HG02588 (cell line): ENCODE measurements at regions not wholly inside any gene's neighbourhood (a gene's known extent, or its start where the extent isn't known, plus 50 kb on each side); places are given as distances from the start of the nearest gene placed in this dataset.

ENCODE experiments used
- ATAC-seq: cut with Tn5 transposase; IDR thresholded peaks from one replicate; pipeline ENCODE4 v1.9.1; 2021; ENCODE audit warnings: mild to moderate bottlenecking, moderate library complexity; ENCODE audit not compliant: unreplicated experiment

DNA sequence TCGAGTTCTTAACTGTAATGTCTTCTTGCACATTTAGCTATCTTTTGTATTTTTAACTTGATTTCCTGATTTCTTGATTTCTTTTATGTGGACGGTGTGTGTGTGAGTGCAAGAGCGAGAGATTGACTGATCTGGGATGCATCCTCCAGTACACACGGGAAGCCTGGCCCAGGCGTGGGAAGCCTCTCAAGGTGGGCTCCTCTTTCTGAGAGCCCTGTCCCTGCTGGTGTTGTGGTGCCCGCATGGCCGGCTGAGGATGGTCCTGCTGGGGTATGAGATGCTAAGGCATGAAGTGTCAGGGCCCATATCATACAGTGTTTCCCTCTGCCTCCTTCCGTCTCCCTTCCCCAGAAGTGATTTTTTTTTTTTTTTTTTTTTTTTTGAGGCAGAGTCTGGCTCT lies 130.8 kb upstream of the TCERG1L start:
- ATAC-seq = no peak

DNA sequence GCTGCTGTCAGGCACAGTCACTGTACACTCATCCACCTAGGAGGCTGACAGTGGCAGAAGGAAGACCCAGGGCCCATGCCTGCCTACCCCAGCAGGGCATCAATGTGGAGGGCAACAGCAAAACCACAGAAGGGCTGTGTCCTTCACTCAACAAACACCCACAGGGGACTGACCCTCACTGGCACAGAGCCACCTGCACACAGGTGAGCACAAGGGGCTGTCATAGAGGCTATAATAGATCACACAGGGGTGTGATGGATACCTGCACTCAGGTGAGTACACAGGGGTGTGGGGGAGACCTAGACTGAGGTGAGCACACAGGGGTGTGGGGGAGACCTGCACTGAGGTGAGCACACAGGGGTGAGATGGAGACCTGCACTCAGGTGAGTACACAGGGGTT lies 132.8 kb upstream of the TCERG1L start:
- no peak for ATAC-seq

DNA sequence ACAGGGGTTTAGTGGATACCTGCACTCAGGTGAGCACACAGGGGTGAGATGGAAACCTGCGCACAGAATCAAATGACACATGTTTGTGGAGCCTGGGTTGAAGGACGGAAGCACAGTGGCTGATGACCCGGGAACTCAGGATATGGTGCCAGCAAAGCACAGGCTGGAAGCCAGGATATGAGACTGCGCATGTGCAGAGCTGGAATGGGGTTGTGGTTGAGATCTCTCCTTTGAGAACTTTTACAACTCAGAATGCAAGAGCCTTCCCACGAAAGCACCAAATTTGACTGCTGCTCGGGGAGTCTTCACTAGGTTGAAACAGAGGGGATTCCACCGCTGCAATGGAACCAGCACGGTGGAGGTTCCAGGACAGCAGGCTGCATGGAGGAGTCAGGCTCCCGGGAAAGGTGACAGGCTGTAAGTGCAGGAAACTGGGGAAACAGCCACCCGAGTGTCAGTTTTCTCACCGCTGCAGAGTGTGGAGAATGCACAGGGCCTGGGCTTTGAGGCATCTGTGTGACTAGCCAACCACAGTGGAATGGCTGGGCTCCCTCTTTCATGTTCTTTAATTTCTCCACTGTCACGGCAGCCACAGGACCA lies 133.4 kb upstream of the TCERG1L start:
- no peak for ATAC-seq

DNA sequence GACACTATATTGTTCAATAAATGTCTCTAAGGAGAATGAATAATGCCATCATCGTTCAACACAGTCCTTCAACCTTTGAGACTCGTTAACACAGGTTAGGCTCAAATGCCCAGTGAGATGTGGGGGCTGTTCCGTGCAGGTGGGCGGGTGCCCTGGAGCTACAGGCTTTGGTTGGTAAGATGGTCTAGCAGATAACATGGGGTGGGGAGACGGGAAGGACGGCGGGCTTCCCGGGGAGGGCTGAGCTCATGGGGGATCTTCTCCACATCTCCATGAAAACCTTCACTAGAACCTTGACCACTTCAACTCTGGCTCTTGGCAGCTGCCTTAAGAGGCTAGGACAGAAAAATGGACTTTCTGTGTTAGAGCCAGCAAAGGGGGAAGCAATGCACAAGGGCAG lies 134.1 kb upstream of the TCERG1L start:
- ATAC-seq = no peak

DNA sequence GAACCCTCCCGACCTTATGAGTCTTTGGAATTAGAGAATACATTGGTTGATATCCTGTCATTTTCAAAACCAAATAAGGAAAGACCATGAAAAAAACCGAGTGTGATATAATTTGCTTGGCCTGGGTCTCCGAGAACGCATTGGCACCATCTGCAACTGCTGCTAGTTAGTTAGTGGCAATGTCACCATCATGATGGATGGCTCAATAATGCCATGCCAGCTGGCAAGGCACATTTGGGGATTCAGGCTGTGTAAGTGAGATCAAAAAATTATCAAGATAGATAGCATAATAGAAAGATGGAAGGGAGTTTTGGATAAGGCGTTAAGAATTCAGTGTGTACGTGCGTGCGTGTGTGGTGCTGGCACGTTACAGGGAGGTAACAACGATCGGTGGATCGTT lies 134.7 kb upstream of the TCERG1L start:
- ATAC-seq = no peak

DNA sequence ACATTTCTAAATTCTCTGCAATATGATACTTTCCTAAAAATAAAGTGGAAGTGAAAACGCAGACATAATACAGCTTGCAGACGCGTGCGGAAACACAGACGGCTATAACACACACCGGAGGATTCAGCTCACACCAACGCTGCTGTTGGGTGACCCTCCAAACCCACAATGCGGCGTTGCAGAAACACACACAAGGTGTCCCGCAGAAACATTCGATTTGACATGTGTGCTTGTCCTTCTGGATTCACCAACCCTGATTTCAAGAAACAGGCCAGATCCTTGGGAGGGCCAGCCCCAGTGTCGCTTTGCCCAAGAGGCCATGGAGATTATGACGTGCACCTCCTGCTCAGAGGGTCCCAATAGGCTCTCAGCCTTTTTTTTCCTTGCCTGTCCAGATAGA lies 136.7 kb upstream of the TCERG1L start:
- no peak for ATAC-seq

DNA sequence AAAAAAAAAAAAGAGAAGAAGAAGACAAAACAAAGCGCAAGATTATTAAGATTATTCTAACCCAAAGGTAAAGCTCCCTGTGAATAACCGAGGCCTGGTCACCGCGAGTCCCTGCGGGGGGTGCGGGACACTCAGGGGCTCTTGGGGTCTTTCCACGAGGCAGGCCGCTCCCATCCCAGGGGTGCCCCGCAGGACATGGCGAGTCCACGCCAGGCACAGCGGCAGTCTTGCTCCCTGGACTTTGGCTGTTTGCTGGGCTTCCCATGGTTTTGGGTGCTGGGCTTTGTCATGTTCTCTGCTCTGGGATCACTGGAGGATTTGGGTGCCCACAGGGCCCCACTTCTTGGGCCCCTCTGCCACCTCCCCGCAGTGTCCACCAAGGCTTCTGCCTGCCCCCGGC lies 137.4 kb upstream of the TCERG1L start:
- ATAC-seq = no peak

DNA sequence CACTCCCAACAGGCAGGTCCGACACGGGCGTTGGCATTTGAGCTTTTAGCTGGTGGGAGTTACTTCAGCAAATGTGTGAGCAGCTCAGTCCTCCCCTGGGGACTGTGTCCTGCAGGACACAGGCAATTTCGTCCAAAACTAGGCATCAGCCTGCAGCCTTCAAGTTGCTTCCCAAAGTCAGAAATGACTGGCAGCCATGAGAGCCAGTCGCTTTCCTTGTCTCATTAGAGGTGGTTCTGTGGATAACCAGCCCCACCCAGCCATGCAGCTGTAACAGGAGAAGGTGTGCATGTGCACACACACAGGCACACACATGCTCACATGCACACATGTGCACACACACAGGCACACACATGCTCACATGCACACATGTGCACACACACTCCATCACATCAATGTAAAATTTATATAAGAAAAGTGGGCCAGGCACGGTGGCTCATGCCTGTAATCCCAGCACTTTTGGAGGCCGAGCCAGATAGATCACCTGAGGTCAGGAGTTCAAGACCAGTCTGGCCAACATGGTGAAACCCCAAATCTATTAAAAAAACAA lies 138.8 kb upstream of the TCERG1L start:
- ATAC-seq = no peak

DNA sequence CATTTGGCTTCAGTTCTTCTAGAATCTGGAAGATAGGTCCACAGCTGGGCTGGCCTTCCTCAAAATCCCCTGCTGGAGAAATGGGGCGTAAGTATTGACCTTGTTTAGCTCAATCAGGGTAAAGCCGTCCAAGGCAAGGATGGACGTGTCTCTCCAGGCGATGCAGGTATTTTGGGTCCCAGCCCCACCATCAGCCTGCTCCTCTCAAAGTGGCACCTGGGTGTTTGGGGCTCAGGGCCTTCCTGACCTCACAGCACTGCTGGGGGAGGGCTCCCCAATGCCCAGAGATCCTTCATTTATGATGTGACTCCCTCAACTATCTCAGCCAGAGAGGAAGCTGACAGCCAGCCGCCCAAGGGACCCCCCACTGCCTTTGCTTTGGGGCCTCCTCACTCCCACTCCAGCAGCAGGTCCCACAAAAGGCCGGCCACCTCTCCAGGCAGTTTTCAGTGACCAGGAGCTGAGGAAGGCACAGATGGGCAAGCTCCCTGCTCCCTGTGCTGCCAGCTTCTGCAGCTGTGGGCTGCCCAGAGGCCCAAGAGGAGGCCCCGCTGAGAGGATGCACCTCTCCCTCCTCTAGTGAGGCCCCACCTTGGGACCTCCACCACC lies 140.0 kb upstream of the TCERG1L start:
- no peak for ATAC-seq

DNA sequence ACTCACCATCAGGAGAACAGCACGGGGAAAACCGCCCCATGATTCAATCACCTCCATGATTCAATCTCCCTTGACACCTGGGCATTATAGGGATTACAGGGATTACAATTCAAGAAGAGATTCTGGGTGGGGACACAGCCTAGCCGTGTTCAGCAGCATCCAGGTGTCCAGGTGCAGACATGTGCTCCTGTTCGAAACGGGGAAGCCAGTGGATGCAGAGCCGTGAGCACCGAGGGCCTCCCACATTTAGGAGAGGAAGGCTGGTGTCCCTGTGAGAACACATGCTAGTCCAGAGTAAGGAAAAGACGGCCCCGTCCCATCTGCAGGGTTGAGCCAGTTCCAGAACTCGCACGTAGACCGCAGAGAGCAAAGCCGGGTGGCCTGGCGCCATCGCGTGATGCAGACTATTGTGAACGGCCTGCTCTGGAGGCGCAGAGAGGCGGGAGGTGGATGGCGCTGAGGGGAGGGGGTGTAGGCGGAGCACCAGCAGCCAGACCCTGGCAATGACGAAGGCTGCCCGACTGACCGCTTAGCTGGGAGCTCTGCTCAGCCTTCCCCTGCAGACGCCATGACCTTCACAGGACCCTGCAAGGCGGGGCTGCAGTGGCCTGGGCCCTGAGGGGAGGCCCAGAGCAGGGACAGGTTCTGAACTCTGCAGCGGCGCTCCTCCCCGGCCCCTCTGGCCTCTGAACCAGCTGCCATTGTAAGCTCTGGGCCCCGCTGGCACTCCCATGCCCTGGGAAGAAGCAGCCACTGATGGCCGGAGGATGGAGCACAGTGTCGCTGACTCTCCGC lies 141.6 kb upstream of the TCERG1L start:
- no peak for ATAC-seq

DNA sequence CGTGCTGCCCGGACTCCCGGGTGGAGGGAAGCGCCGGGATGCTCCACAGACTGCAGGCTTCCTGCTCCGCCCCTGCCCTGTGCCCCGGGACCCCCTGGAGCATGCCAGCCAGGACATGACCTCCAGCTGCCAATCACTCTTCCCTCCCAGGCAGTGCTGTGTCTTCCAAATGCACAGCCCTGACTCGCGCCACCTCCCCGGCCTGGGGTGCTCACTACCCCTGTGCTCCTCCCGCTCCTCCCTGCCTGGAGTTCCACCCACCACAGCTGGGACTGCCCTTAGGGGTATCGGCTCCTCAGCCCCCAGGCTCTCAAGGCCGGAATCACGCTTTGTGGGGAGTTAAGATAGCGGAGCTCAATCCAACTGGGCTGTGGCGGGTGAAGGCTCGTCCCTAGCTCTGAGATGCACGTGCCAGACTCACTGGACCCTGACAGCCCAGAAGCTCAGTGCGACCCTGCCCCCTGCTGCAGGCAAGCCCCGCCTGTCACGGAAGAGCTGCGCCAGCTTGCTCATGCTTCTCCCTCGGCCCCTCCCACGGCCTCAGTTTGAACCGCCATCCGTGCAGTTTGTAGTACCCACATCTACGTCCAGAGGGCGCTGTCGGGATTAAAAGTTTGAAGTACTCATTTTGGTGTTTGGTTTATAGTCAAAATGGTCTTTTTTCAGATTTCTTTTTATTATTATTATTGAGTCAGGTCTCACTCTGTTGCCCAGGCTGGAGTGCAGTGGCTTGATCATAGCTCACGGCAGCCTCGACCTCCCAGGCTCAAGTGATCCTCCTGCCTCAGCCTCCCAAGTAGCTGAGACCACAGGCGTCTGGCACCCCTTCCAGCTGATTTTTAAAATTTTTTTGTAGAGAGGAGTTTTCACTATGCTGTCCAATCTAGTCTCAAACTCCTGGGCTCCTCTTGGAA lies 142.5 kb upstream of the TCERG1L start:
- ATAC-seq = no peak

DNA sequence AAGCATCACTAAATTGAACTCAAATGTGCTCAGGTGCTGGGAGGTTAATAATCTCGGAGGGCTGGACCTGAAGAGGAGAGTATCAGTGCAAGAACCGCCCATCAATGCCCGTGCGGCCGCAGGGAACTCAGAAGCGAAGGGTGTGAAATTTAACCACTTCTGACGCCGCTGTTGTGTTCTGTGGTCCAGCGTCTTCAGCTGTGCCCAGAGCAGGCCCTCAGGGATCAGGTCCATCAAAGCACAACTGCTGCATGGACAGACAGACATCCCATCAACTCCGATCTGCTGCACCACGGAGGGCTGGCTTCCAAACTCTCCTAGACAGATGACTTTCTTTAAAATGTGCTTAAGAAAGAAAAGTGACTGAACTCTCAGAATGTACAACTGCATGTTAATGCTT lies 144.9 kb upstream of the TCERG1L start:
- ATAC-seq = no peak

DNA sequence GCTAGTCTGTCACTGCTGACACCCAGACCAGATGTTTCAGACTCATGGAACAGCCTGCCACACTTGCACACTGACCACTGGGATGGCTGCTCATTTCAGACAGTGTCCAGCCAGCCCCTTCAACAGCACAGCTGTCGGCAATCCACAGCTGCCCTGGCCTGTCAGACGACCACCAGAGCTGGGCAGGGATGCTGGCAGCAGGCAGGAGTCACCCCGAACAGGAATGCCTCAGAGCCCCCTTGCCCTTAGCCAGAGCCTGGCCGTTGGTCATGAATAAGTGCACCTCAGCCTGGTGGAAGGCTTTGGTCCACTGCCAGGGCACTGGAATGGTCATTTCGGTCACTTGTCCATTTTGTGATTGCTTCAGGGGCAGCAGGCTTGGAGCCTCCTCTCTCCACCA lies 149.6 kb upstream of the TCERG1L start:
- ATAC-seq = no peak

DNA sequence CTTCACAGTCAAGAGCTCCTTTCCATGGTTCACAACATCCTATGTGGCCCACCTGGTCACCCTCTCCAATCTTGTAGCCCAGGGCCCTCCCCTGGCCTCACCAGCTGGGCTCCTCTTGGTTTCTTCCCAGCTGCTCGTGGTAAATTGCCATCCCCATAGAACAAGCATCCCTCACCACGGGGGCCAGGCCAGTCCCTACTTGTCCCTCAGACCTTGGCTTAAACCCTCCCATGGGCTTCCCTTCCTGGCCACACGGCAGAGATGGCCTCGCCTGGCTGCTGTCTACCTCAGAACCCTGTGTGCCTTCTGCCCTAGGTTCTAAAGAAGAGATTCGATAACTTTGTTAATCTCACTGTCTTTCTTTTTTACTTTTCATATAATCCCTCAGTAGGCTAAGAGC lies 153.3 kb upstream of the TCERG1L start:
- ATAC-seq = no peak

DNA sequence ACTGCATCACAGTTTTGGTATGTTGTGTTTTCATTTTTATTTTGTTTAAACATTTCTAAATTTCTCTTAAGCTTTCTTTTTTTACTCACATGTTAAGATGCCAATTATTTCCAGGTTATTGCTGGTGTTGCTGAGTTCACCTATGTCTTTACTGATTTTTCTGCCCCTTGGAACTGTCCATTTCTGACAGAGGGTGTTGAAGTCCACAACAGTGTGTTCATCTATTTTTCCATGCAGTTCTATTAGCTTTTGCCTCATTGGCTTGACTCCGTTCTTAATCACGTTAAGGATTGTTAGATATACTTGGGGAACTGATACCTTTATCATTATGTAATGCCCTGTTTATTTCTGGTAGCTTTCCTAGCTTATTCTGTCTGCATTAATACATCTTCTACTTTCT lies 158.0 kb upstream of the TCERG1L start:
- no peak for ATAC-seq

DNA sequence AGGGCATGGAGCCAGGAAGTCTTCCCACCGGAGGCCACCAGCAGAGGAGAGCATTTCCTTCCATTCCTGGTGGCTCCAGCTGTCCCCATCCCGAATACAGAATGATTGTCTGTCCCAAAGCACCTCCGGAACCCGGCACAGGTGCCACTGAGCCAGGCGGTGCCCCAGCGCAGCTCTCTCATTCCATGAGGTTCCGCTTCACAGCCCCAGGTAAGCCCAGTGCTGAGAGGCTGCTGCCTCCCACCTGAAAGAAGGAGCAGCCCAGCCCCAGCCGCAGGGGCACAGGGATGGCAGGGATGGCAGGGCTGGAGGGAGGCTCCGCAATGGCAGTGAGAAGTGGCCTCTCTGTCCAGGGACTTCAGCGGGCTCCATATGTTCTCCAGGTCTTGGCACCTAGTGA lies 162.1 kb upstream of the TCERG1L start:
- no peak for ATAC-seq

DNA sequence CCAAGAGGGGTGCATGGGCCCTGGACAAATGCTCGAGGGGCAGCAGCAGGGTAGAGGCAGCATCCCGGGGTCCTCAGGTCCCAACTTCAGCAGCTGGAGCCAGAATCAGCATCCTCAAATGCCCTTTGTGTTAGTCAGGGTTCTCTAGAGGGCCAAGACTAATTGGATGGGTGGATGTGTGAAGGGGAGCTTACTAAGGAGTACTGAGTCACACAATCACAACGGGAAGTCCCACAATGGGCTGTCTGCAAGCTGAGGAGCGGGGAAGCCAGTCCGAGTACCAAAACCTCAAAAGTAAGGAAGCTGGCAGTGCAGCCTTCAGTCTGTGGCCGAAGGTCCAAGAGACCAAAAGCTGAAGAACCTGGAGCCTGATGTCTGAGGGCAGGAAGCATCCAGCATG lies 162.9 kb upstream of the TCERG1L start:
- no peak for ATAC-seq

DNA sequence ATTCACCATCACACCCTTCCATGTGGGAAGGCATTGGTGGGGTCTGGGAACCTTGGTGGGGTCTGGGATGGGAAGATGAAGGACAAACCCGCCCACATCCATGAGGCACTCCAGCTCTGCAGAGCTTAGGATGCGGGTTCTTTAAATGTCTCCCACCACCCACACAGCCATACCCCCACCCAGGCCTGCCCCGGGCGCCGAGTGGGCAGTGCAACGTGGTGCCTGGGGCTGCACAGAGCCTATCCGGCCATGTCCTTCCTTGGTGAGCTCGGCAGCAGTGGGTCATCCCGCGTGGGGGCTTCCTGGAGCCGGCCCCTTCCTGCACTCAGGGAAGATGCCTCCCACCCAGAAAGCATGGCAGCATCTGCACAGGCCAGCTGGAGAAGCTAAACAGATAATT lies 163.5 kb upstream of the TCERG1L start:
- ATAC-seq = no peak

DNA sequence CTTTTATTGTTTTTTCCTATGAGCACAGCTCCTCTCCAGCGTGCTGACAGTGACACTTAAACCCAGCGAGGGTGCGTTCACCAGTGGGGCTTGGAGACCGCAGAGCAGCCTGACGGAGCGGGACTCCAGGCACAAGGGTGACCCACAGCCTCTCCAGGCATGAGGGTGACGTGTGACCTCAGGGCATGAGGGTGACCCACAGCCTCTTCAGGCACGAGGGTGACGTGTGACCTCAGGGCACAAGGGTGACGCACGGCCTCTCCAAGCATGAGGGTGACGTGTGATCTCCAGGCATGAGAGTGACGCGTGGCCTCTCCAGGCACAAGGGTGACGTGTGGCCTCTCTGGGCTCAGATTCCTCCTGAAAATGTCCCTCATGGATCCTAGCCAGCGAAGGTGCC lies 164.3 kb upstream of the TCERG1L start:
- ATAC-seq = no peak

DNA sequence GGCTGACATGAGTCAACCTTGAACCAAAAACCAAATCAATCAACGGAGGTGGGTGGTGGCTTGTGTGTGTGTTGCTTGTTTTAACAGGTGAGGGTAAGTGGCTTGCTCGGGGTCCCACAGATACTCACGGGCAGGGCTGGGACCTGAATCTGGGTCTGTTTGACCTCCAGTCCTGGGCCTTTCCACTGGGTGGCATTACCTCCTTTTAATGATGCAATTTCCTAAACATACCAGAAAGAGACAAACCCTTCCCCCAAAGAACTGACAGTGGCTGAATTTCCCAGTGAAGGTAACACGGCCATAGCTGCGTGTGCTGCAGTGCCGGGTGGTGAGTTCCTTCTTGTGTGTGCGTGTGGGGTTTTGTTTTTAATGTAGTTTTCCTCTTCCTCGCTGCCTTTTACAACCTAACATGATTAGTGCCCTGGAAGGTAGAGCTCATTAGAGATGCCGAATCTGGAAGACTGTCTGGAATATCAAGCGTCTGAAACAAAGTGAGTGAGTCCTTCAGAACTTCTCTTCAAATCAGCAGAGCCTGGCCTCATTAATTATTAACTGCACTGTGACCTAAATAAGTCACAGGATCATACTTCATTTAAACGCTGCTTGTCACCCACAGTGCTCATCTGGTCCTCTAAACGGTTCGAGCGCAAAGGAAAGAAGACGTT lies 166.1 kb upstream of the TCERG1L start:
- ATAC-seq = no peak
